ENCODE measurements at regions not wholly inside any gene's neighbourhood (a gene's known extent, or its start where the extent isn't known, plus 50 kb on each side); places are given as distances from the start of the nearest gene placed in this dataset.
"Not testable (repeated sequence)": the region's sequence is repeated elsewhere in the genome, so short reads cannot be mapped to it uniquely, and the experiment has no call there.

DNA sequence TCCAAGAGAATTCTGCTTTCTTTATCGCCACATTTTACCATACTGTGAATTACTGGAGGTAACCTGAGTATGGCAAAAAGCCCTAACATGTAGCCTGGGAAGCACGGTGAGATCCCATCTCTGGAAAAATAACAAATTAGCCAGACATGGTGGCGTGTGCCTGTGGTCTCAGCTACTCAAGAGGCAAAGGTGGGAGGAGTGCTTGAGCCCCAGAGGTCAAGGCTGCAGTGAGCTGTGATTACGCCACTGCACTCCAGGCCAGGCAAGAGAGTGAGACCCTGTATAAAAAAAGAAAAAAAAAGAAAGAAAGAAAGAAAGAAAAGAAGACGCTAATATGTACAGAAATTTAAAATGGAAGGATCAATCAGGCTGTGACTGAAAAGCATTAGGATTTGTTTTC, 57.7 kb upstream of the SESTD1 start:
- no peak for DNase-seq

DNA sequence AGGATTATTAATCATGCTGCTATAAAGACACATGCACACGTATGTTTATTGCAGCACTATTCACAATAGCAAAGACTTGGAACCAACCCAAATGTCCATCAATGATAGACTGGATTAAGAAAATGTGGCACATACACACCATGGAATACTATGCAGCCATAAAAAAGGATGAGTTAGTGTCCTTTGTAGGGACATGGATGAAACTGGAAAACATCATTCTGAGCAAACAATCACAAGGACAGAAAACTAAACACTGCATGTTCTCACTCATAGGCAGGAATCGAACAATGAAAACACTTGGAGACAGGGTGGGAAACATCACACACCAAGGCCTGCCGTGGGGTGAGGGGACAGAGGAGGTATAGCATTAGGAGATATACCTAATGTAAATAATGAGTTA, 56.4 kb upstream of the SESTD1 start:
- DNase-seq = not testable (repeated sequence)

DNA sequence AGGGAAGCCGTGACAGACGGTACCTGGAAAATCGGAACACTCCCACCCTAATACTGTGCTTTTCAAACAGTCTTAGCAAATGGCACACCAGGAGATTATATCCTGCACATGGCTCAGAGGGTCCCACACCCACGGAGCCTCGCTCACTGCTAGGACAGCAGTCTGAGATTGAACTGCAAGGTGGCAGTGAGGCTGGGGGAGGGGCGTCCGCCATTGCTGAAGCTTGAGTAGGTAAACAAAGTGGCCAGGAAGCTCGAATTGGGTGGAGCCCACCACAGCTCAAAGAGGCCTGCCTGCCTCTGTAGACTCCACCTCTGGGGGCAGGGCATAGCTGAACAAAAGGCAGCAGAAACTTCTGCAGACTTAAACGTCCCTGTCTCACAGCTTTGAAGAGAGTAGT, 50.1 kb upstream of the SESTD1 start:
- DNase-seq = not testable (repeated sequence)

All from NCI-H774 (cell line).